Ishikawa (cell line): ENCODE measurements at regions not wholly inside any gene's neighbourhood (a gene's known extent, or its start where the extent isn't known, plus 50 kb on each side); places are given as distances from the start of the nearest gene placed in this dataset.

Experiments
- CEBPB ChIP-seq: IDR thresholded peaks from 2 replicates; pipeline ENCODE4 v1.6.1; 2012
- CREB1 ChIP-seq: IDR thresholded peaks from 2 replicates; pipeline ENCODE4 v1.6.1; 2012; ENCODE audit warnings: low read depth
- EP300 ChIP-seq: IDR thresholded peaks from 2 replicates; pipeline ENCODE4 v1.6.1; 2012; ENCODE audit warnings: borderline replicate concordance
- RAD21 ChIP-seq: IDR thresholded peaks from 2 replicates; pipeline ENCODE4 v1.6.1; 2012; ENCODE audit warnings: low read depth
- TAF1 ChIP-seq: IDR thresholded peaks from 2 replicates; pipeline ENCODE4 v1.6.1; 2012; ENCODE audit warnings: low read depth, mild to moderate bottlenecking
- TCF12 ChIP-seq: IDR thresholded peaks from 2 replicates; pipeline ENCODE4 v1.6.1; 2012; ENCODE audit warnings: low read depth
- TEAD4 ChIP-seq: IDR thresholded peaks from 2 replicates; pipeline ENCODE4 v1.6.1; 2012
- YY1 ChIP-seq: IDR thresholded peaks from 2 replicates; pipeline ENCODE4 v1.6.1; 2012; ENCODE audit warnings: low read depth
- TF ChIP-seq, protein P1 (sequence below): IDR thresholded peaks from 2 replicates; pipeline ENCODE4 v1.6.1; 2012
- TF ChIP-seq, protein P2 (sequence below): IDR thresholded peaks from 2 replicates; pipeline ENCODE4 v1.6.1; 2012

DNA sequence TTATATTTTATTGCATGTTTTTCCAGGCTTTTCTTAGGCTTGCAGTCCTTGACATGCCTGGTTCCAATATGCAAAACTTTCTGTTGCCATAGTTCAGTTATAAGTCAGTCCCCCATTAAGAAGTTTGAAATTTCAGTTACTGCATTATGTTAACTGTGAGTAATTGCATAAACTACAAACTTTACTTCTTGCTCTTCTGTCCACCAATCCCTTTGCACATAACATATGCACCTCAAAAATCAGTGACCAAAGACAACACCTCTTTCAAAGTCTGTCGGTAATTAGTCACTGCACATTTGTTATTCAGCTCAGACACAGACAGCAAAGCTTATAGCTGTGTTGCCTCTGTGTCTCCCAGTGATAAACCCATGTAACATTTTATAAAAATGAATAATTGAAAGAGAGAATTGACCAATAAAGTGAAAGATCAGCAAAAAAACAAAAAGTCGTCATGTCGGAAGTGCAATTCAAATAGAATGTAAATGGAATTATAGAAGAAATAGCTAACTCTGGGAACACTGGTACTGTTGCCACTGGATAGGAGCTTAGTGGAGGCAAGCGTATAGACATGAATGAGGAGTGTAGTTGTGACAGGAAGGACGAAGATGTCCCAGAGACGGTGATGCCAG, 50.3 kb upstream of the BTBD3 start:
- TF ChIP-seq CREB1: no peak
- TF ChIP-seq CEBPB: no peak
- no peak for TF ChIP-seq YY1
- TF ChIP-seq TEAD4: no peak
- no peak for TF ChIP-seq EP300
- TF ChIP-seq, protein P1, sequence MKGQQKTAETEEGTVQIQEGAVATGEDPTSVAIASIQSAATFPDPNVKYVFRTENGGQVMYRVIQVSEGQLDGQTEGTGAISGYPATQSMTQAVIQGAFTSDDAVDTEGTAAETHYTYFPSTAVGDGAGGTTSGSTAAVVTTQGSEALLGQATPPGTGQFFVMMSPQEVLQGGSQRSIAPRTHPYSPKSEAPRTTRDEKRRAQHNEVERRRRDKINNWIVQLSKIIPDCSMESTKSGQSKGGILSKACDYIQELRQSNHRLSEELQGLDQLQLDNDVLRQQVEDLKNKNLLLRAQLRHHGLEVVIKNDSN: no peak
- TF ChIP-seq TAF1: no peak
- TF ChIP-seq, protein P2, sequence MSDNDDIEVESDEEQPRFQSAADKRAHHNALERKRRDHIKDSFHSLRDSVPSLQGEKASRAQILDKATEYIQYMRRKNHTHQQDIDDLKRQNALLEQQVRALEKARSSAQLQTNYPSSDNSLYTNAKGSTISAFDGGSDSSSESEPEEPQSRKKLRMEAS: no peak
- no peak for TF ChIP-seq TCF12
- no peak for TF ChIP-seq RAD21
